Upper lobe of left lung (tissue), 4 donors: ENCODE measurements at regions not wholly inside any gene's neighbourhood (a gene's known extent, or its start where the extent isn't known, plus 50 kb on each side); places are given as distances from the start of the nearest gene placed in this dataset.

Source experiments
- EP300 ChIP-seq, 4 donors: sonication (generic); formaldehyde crosslinking; IDR thresholded peaks; one replicate each; pipeline ENCODE4 v1.5.1; 2017; ENCODE audit warnings: antibody characterized with exemption in 4 of 4, control low read depth in 2 of 4
- POLR2A ChIP-seq, 4 donors: fragments of 450-650 bp; IDR thresholded peaks; one replicate each; pipeline ENCODE4 v1.5.1; 2016 to 2017; ENCODE audit warnings: antibody characterized with exemption in 4 of 4, mild to moderate bottlenecking in 2 of 4
- POLR2AphosphoS5 ChIP-seq, 2 donors: sonication (generic); formaldehyde crosslinking; IDR thresholded peaks; one replicate each; pipeline ENCODE4 v1.5.1; 2017; ENCODE audit warnings: antibody characterized with exemption in 2 of 2
- TF ChIP-seq, protein P1 (sequence below), 6 experiments: fragments of 450-650 bp in 4 of 6; fragments of 200-600 bp in 2 of 6; sonication (generic) in 2 of 6; IDR thresholded peaks; one replicate each; pipeline ENCODE4 v1.5.1; 2016 to 2019; ENCODE audit warnings: antibody characterized with exemption in 6 of 6

- TF ChIP-seq POLR2A (IDR thresholded peaks at IDR 0.05) (no peak), POLR2AphosphoS5 (IDR thresholded peaks at IDR 0.05) (no peak), EP300 (IDR thresholded peaks at IDR 0.05) (no peak)
- TF ChIP-seq, protein P1, sequence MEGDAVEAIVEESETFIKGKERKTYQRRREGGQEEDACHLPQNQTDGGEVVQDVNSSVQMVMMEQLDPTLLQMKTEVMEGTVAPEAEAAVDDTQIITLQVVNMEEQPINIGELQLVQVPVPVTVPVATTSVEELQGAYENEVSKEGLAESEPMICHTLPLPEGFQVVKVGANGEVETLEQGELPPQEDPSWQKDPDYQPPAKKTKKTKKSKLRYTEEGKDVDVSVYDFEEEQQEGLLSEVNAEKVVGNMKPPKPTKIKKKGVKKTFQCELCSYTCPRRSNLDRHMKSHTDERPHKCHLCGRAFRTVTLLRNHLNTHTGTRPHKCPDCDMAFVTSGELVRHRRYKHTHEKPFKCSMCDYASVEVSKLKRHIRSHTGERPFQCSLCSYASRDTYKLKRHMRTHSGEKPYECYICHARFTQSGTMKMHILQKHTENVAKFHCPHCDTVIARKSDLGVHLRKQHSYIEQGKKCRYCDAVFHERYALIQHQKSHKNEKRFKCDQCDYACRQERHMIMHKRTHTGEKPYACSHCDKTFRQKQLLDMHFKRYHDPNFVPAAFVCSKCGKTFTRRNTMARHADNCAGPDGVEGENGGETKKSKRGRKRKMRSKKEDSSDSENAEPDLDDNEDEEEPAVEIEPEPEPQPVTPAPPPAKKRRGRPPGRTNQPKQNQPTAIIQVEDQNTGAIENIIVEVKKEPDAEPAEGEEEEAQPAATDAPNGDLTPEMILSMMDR (IDR thresholded peaks at IDR 0.05), result no peak
Measured at GRCh38 chr20:40588891-40589290, 100.1 kb downstream of the MAFB start.
